Hepatocyte (in vitro differentiated cells): ENCODE measurements at regions not wholly inside any gene's neighbourhood (a gene's known extent, or its start where the extent isn't known, plus 50 kb on each side); places are given as distances from the start of the nearest gene placed in this dataset.

ENCODE experiments used
- DNase-seq: peaks from one replicate; pipeline ENCODE4 v3.0.0-alpha.2; 2016; ENCODE audit warnings: low spot score
- H2AFZ ChIP-seq: fragments of 200-600 bp; sonication (generic); 2 replicates; pipeline ENCODE4 v1.6.0; 2016; ENCODE audit warnings: antibody characterized with exemption, mild to moderate bottlenecking
- H3K27ac ChIP-seq: fragments of 200-600 bp; sonication (generic); 2 replicates; pipeline ENCODE4 v1.5.1; 2016; ENCODE audit warnings: mild to moderate bottlenecking
- H3K27me3 ChIP-seq: fragments of 200-600 bp; sonication (generic); 2 replicates; pipeline ENCODE4 v1.6.1; 2016
- H3K36me3 ChIP-seq: fragments of 200-600 bp; sonication (generic); replicated peaks from 2 replicates; pipeline ENCODE4 v1.5.1; 2016; ENCODE audit warnings: low read depth; ENCODE audit not compliant: insufficient read depth
- H3K4me1 ChIP-seq: fragments of 200-600 bp; sonication (generic); 2 replicates; pipeline ENCODE4 v1.5.1; 2016; ENCODE audit warnings: mild to moderate bottlenecking, moderate library complexity; ENCODE audit not compliant: insufficient read depth
- H3K4me2 ChIP-seq: fragments of 200-600 bp; sonication (generic); 2 replicates; pipeline ENCODE4 v1.6.0; 2016
- H3K4me3 ChIP-seq: fragments of 200-600 bp; sonication (generic); 2 replicates; pipeline ENCODE4 v1.5.1; 2016; ENCODE audit warnings: mild to moderate bottlenecking
- H3K79me2 ChIP-seq: fragments of 200-600 bp; sonication (generic); 2 replicates; pipeline ENCODE4 v1.6.0; 2017; ENCODE audit warnings: mild to moderate bottlenecking
- H3K9me2 ChIP-seq: fragments of 200-600 bp; sonication (generic); replicated peaks from 2 replicates; pipeline ENCODE4 v1.6.0; 2017; ENCODE audit warnings: mild to moderate bottlenecking; ENCODE audit not compliant: insufficient read depth
- H3K9me3 ChIP-seq: fragments of 200-600 bp; sonication (generic); 2 replicates; pipeline ENCODE4 v1.5.1; 2016; ENCODE audit warnings: low read depth, mild to moderate bottlenecking
- H4K20me1 ChIP-seq: fragments of 200-600 bp; sonication (generic); 2 replicates; pipeline ENCODE4 v1.6.0; 2016; ENCODE audit warnings: mild to moderate bottlenecking; ENCODE audit not compliant: insufficient read depth, poor library complexity, severe bottlenecking
- EZH2 ChIP-seq: fragments of 200-600 bp; sonication (generic); IDR thresholded peaks from 2 replicates; pipeline ENCODE4 v1.6.1; 2016; ENCODE audit warnings: antibody characterized with exemption, mild to moderate bottlenecking, borderline replicate concordance
- EZH2phosphoT487 ChIP-seq: fragments of 200-600 bp; sonication (generic); IDR thresholded peaks from one replicate; pipeline ENCODE4 v1.6.1; 2018; ENCODE audit warnings: antibody characterized with exemption, mild to moderate bottlenecking, low read depth, moderate library complexity; ENCODE audit not compliant: unreplicated experiment, severe bottlenecking
- whole genome bisulfite sequencing: methylation state at CpG from one replicate; pipeline ENCODE4 v1.1.6; 2016; ENCODE audit warnings: low lambda C conversion rate; ENCODE audit errors: missing lambda C conversion rate; 5-methylcytosine and 5-hydroxymethylcytosine counted together
- TF ChIP-seq, protein P1 (sequence below): fragments of 200-600 bp; sonication (generic); IDR thresholded peaks from 2 replicates; pipeline ENCODE4 v1.5.1; 2016; ENCODE audit warnings: antibody characterized with exemption, mild to moderate bottlenecking; ENCODE audit not compliant: poor library complexity

DNA sequence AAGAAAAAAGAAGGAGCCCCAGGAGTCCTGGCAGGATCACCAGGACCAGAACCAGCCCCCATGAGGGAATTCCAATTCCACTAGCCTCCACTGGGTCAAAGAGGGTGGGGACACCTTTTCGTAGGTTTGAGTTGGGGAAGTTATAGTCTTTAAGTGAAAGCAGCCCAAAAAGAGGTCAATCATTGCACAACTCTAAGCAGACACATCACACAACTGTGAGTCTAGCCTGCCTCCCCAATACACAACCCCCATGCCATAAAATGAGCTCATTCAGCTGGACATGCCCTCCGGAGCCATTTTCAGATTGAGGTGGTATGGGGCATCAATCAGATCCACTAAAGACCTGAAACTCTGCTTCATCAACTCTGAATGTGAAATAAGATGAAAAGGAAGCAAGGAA lies 179.9 kb downstream of the NPHP4 start:
- no peak overlapping the region for H3K4me2 ChIP-seq
- 75% methylated on average over 2 of the region's 2 CpGs for WGBS
- no peaks in the 10 kb centered on the region for H3K27me3 ChIP-seq
- H3K4me3 ChIP-seq: no peak overlapping the region
- H3K9me2 ChIP-seq: no peaks in the 10 kb centered on the region
- no peaks in the 10 kb centered on the region for H4K20me1 ChIP-seq
- no peak overlapping the region for H3K27ac ChIP-seq
- no peak overlapping the region for H2AFZ ChIP-seq
- no peaks in the 10 kb centered on the region for H3K79me2 ChIP-seq
- H3K9me3 ChIP-seq: no peaks in the 10 kb centered on the region
- H3K36me3 ChIP-seq: no peaks in the 10 kb centered on the region
- DNase-seq: no peak
- H3K4me1 ChIP-seq: no peaks in the 10 kb centered on the region
- TF ChIP-seq EZH2 (no peak), EZH2phosphoT487 (no peak)
- TF ChIP-seq, protein P1, sequence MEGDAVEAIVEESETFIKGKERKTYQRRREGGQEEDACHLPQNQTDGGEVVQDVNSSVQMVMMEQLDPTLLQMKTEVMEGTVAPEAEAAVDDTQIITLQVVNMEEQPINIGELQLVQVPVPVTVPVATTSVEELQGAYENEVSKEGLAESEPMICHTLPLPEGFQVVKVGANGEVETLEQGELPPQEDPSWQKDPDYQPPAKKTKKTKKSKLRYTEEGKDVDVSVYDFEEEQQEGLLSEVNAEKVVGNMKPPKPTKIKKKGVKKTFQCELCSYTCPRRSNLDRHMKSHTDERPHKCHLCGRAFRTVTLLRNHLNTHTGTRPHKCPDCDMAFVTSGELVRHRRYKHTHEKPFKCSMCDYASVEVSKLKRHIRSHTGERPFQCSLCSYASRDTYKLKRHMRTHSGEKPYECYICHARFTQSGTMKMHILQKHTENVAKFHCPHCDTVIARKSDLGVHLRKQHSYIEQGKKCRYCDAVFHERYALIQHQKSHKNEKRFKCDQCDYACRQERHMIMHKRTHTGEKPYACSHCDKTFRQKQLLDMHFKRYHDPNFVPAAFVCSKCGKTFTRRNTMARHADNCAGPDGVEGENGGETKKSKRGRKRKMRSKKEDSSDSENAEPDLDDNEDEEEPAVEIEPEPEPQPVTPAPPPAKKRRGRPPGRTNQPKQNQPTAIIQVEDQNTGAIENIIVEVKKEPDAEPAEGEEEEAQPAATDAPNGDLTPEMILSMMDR: no peak

DNA sequence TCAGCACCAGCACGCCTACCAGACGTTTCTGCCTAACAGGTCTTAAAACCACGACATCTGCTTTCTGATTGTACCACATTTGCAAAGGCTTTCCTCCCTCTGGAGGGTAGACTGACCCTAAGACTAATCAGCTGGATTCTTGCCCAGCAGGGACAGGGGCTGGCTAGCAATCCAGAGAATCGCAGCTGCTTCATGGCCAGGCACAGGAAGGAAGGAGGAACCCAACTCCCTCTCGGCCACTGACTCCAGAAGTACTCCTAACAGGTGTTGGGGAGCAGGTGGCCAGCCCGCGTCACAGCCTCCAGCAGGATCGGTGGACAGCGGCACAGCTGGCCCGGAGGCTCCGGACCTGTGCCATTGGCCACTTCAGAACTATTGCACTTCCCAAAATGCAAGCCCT lies 180.8 kb downstream of the NPHP4 start:
- no peaks in the 10 kb centered on the region for H3K9me3 ChIP-seq
- no peaks in the 10 kb centered on the region for H3K36me3 ChIP-seq
- no peak overlapping the region for H3K27ac ChIP-seq
- no peaks in the 10 kb centered on the region for H3K4me1 ChIP-seq
- H4K20me1 ChIP-seq: no peaks in the 10 kb centered on the region
- no peaks in the 10 kb centered on the region for H3K27me3 ChIP-seq
- WGBS: 77% methylated on average over 9 of the region's 11 CpGs
- no peak for DNase-seq
- H3K4me2 ChIP-seq: no peak overlapping the region
- H3K79me2 ChIP-seq: no peaks in the 10 kb centered on the region
- no peaks in the 10 kb centered on the region for H3K9me2 ChIP-seq
- no peak overlapping the region for H2AFZ ChIP-seq
- no peak overlapping the region for H3K4me3 ChIP-seq
- TF ChIP-seq EZH2phosphoT487 (no peak), EZH2 (no peak)
- TF ChIP-seq, protein P1: no peak

DNA sequence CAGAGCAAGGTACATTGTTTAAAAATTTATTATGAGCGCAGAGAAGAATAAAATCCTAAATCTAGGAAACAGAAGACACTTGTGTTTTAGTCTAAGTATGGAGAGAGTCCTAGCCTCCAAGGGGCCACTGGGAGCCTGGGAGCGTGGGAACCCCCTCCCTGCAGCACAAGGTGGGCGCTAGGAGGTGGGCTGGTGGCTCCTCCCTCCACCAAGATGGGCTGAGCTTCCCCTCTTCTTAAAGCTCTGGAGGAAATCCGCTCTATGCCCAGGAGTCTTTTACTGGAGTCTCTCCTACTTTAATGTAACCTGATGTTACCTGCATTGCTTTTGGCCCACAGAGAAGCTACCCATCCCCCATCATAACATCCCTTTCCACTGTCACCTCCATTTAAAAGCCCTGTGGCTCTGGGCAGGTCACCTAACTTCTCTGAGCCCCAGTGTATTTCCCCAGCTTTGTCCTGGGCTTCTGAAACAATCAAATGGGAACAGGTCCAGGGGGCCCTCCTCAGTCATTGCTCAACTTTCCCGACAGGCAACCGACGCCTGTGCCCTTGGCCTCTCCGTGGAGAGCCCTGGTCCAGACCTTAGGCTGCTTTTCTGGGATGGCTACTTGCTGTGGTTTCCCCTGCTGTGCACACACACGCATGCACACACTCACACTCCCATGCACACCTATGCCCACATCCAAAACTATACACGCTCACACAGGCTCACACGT lies 181.5 kb downstream of the NPHP4 start:
- 77% methylated on average over 11 of the region's 11 CpGs for WGBS
- no peak for DNase-seq
- Histone ChIP-seq H3K27ac (no peak overlapping the region), H3K27me3 (no peaks in the 10 kb centered on the region), H3K9me3 (no peaks in the 10 kb centered on the region), H2AFZ (no peak overlapping the region), H3K4me1 (no peaks in the 10 kb centered on the region), H3K36me3 (no peaks in the 10 kb centered on the region), H3K9me2 (no peaks in the 10 kb centered on the region), H3K4me3 (no peak overlapping the region), H3K4me2 (no peak overlapping the region), H4K20me1 (no peaks in the 10 kb centered on the region), H3K79me2 (no peaks in the 10 kb centered on the region)
- no peak for TF ChIP-seq EZH2phosphoT487
- TF ChIP-seq, protein P1: no peak
- TF ChIP-seq EZH2: no peak

DNA sequence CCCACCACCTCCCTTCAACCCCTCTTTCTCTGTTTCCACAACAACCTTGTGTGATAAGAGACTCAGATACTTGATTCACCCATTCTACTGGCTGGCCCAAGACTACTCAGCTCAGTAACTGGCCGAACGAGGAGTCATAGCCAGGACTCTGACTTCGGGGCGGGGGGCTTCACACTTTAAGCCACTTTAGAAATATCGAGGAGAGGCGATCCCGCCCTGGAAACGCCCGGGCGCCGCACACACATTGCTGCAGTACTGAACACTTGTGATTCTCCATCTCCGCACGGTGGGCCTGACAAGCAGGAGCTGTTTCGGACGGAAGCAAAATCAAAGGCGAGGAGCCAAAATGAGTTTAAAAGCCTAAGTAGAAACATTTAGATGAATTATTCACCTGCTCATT lies 182.1 kb downstream of the NPHP4 start:
- Histone ChIP-seq H3K79me2 (no peaks in the 10 kb centered on the region), H2AFZ (no peak overlapping the region), H3K4me2 (no peak overlapping the region), H3K27me3 (no peaks in the 10 kb centered on the region), H3K9me2 (no peaks in the 10 kb centered on the region), H3K9me3 (no peaks in the 10 kb centered on the region), H3K4me3 (no peak overlapping the region), H4K20me1 (no peaks in the 10 kb centered on the region), H3K4me1 (no peaks in the 10 kb centered on the region), H3K36me3 (no peaks in the 10 kb centered on the region), H3K27ac (no peak overlapping the region)
- no peak for DNase-seq
- TF ChIP-seq, protein P1: no peak
- no peak for TF ChIP-seq EZH2phosphoT487
- no peak for TF ChIP-seq EZH2
- 92% methylated on average over 16 of the region's 16 CpGs for WGBS
